ENCODE measurements at regions not wholly inside any gene's neighbourhood (a gene's known extent, or its start where the extent isn't known, plus 50 kb on each side); places are given as distances from the start of the nearest gene placed in this dataset.
"Not testable (repeated sequence)": the region's sequence is repeated elsewhere in the genome, so short reads cannot be mapped to it uniquely, and the experiment has no call there.

DNA sequence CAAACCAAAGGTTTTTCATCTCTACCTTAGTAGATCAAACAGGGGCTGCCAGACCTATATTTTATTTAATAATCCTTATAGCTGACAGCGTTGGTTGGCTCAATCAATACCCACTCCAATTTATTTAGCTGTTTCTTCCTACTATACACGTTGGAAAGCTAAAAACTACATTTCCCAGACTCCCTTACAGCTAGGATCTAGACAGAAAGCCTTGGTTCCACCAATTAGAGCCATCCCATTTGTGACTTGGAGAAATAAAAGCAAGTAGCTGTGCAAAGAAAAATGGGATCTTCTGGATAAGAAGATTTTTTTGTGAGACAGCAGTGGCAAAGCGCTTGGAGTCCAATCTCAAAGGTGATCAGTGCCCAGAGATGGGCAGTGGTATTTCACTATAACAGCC, 331.3 kb upstream of the MEIS1 start:
- DNase-seq (ENCODE audit: low read depth), result no peak

DNA sequence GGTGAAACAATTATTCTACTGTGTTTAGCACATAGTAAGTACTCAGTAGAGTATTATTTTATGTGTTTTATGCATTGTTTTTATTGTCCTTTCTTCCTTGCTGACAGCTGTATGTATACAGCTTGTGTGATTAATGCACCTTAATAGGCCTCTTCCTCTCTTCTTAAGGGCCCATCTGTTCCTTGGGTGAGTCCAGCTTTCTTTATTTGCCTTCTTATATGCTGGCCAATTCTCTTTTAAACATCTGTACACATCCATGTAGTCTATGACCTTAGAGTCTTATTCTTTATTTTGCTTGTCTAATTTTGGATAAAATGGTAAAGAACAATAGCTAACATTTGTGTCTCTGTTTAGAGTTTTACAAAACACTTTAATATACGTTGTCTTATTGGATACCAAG, 333.7 kb upstream of the MEIS1 start:
- DNase-seq (ENCODE audit: low read depth), result no peak

DNA sequence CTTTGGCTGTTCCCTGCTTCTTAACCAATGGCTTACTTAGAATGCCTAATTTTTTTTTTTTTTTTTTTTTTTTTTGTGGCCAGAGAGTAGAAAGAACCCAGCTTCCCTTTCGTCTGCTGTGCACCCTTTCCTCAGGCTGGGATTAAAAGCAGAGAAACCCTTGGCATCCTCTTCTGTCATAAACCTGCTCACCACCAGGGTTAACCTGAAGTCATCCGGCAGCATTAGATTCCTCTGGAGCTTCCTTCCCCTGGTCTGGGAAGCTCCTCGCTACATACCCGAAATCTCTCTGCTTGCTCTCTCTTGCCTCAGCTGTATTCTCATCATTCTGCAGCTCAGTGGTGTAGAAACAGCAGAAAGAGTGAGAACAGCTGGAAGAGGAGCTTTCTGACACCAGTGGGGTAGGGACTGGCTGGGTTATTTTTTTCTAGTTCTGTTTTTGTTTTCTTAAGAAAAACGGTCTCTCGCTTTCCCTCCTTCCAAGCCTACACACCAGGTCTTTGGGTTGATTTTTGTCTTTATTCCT, 339.0 kb upstream of the MEIS1 start:
- DNase-seq (ENCODE audit: low read depth), result no peak

DNA sequence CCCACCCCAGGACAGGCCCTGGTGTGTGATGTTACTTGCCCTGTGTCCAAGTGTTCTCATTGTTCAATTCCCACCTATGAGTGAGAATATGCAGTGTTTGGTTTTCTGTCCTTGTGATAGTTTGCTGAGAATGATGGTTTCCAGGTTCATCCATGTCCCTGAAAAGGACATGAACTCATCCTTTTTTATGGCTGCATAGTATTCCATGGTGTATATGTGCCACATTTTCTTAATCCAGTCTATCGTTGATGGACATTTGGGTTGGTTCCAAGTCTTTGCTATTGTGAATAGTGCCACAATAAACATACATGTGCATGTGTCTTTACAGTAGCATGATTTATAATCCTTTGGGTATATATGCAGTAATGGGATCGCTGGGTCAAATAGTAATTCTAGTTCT, 340.2 kb upstream of the MEIS1 start:
- DNase-seq (ENCODE audit: low read depth), result not testable (repeated sequence)

DNA sequence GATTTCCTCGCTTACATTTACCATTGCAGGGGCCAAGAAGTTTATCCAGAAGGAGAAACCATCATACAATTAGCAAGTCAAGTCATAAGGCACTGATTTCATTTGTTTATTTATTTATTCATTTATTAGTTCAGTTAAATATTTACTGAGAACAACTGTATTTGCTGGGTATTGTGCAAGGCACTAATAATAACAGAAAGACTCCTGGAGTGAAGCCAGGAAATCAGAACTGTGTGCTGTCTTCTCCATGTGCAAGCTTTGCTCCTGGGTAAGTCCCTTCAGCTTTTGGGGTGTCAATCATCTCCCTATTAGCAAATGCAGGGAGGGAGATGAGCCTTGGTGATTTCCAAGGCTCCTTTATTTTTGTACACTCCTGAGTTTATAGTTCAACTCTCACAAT, 341.6 kb upstream of the MEIS1 start:
- no peak for DNase-seq (ENCODE audit: low read depth)

DNA sequence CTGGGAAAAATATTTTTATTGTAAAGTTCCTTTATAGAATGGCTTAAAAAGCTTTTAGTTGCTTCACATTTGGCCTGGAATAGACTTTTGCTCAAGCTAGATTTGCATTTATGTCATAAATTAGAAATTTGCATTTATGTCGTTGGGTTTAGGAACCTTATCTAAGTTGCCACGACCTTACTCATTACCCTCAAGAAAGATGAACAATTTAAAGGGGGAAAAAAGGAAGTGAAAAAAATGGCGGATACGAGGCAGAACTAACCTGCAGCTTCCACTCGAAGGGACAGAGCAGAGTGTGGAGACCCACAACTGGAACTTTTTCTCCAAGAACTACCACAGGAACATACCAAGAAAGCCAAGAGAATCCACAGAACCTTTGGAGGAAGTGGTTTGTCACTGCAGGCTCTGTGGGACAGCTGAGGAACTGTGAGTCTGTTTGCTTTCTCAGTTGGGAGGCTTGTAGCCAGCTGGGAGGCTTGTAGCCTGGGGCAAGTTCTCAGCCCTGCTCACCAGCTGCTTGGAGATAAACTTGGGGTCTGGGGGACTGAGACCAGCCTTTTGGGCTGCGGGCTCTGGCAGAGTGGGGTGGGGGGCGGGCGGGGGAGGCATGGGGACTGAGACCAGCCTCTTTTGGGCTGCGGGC, 349.9 kb upstream of the MEIS1 start:
- DNase-seq (ENCODE audit: low read depth), result no peak

DNA sequence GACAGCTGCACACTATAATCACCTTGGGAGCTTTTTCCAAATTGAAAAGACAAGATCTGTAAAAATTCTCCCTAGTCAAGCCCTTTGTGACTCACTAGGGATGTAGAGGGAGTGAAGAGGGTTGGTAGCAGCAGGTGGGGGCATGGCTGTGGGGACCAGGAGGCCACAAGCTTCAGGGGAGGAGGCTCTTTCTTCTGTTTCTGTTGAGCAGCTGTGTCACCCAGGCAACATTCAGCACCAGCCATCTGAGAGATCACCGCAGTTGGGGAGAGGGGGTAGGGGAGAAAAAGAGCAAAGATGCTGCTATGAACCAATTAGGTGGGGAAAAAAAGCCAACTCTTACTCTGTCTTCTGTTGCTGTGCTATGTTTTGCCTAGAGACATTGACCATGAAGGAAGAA, 352.3 kb upstream of the MEIS1 start:
- DNase-seq (ENCODE audit: low read depth), result no peak

DNA sequence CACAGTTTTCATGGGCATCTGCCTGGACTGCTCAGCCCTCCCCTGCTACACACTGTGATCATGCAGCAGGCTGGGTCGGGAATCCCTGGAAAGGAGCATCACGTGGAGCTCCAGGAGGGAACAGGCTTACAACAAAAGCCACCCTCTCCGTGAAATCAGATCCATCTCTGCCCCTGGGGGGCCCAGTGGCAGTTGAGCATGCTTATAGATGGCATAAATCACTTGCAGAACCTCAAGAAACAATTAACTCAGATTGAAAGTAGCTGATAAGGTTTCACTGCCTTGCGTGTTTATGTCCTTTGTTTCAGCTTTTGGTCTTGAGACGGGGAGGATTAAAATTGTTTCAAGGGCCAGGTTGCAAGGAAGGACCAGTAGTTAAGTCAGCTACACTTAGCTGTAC, 354.8 kb upstream of the MEIS1 start:
- DNase-seq (ENCODE audit: low read depth), result no peak

DNA sequence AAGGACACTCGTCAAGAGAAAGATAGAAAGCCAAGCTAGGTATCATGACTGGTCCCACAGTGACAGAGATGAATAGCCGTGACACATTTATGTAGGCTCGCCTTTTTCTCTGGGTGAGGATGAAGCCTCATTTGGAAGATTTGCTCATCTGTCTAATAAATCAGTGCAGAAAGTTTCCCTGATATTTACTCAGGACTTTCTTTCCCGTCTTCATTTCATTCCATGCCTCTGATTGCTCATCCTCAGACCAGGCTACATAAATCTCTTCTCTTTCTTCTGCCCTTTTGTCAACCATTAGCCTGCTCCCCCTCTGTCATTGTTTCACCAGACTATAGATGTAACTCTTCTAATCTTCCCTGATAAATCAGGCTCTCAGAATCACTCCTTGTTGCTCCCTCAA, 361.8 kb upstream of the MEIS1 start:
- no peak for DNase-seq (ENCODE audit: low read depth)

DNA sequence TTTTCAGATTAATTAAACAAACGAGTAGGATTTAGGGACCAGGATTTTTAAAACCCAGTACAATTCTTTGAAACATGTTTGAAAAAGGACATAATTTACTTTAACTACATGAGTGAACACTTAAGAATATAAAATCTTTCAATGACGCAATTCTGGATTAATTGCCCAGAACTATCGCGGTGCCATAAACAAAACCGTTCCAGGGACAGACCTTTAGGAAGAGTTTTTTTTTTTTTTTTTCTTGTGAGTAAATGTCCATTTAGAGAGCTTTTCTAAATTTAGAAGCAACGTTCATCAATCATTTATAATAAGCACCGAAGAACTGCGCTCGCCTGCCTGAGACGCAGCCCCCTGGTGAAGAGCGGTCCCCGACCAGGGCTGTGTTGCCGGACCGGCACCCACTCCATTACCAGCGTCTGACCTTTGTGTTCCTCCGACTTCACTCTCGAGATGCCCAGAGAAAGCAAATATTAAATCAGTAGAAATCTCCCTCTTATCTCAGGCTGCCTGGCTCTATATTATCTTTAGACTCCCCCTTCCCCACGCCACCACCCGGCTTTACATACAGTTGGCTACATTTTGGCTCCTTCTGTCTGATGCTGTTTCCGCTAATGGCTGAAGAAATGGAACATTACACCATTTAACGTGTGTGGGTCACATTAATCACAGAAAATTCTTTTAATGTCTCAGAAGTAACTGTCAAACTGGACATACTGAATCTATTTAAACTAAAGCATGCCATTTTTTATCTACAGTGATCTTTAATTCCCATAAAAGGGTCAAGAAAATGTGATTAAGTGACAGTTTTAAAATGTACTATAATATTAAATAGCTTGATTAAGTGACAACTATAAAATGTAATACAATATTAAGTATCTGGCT, 364.0 kb upstream of the MEIS1 start:
- DNase-seq (ENCODE audit: low read depth), result no peak

DNA sequence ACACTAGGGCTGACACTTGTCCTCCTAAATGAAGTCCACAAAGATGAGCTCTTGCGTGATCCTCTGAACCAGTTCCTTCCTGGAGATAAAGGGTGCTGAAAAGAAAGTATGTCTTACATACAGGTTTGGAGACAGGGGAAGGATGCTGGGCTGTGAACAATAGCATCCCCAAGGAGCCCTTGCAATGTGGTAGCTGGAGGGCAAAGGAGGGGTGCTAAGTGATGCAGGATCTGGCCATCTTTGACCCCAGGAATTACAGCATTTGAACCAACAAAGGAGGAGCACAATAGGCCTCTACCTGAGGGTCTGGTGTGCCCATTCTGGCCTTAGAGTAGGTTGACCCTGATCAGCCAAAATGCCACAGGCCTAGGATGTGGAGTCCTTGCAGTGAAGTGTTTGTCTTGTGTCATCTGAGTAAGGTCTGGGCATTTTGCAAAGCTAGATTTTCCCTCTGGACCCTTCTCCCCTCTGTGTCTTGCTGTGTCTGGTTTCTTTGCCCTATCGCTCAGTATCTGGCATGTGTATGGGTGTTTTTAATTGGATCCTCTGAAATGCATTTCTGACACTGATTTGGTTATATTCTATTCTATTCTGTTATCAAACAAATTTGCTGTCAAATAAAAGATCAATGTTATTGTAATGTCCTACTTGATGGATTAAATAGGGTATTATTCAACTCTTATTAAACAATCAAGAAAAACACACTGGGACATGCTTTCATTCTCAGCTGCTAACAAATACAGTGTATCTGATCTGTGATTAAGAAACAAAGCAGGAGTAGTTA, 364.8 kb upstream of the MEIS1 start:
- DNase-seq (ENCODE audit: low read depth), result no peak

DNA sequence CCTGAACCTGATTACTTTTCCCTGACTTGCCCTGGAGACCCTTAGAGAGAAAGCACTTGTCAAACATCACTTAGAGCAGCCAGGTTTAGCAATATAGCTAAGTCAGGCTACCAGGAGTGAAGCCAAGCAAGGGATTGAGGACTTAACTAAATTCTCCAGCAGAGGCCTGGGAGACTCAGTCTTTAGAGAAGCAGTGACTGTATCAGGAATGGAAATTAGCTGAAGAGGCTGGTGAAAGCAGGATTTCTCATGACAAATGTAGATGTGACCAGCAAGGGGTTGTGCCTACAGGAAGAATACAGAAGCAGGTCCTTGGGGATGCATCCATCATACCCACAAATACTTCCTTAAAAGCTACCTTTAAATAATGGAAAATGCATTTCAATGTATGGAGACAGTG, 368.9 kb upstream of the MEIS1 start:
- DNase-seq (ENCODE audit: low read depth), result no peak

DNA sequence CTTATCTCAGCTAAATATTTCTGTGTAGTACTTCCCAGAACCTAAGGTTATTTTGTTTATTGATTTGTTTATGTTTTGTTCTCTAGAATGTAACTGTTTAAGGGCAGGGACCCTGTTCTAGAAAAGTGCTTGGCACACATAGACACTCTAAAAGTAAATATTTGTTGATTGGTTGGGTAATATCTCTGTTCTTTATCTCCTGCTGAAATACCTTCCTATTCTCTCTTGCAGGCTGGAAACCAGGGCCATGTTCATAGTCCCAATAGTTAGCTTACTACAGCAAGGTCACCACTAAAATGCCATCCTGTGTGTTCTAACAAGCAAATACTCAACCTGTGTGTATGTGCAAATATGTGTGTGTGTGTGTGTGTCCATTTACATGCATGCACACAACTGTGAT, 375.6 kb upstream of the MEIS1 start:
- DNase-seq (ENCODE audit: low read depth), result no peak

DNA sequence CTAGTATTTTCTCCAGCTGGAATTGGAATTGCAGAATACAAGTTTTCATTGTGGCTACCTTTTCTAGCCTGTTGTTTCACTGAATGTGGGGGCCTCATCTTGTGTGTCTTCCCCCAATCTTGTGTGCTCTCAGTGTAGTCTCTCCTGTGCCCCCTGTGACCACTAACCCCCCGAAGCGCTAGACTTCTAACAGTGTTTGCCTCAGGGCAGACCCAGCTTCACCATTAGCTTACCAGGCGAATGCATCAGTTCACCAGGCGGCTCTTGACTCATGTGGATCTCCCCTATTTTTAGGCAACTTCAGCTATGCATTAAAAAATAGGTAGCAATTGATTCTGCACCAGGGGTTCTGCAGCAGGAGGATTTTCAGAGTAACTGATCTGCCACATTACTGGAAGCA, 376.2 kb upstream of the MEIS1 start:
- DNase-seq (ENCODE audit: low read depth), result no peak

DNA sequence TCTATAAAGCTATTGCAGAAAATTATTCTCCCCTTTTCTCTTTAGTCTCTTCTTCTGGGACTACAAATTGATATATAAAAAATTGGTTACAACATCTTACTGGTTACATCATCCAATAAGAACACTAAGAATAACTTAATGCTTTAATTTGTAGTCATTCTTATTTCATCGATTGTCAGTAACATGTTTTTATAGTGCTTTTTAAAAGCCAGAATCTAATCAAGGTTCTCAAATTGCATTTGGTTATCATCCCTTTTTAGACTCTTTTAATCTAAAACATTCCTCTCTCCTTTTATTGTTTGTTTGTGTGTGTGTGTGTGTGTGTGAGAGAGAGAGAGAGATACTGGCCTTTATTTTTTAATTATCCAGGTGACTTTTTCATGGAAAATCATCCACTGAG, 377.1 kb upstream of the MEIS1 start:
- no peak for DNase-seq (ENCODE audit: low read depth)

DNA sequence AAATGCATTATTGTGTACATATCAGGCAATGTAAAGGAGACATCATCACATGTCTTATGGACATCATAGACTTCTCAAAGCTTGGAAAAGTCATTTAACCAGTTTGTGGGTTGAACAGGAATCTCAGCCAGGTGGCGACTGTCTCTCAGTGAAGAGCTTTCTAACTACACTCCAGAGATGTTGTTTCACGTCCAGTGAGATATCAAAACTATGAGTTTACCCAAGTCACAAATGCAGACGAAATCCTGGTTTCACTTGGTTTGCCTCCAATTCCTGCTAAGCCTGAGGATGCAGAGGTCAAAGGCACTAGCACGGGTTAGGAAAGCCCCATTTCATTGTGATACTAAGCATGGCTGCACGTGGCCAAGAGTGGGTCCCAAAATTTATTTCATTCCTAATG, 384.5 kb upstream of the MEIS1 start:
- no peak for DNase-seq (ENCODE audit: low read depth)

DNA sequence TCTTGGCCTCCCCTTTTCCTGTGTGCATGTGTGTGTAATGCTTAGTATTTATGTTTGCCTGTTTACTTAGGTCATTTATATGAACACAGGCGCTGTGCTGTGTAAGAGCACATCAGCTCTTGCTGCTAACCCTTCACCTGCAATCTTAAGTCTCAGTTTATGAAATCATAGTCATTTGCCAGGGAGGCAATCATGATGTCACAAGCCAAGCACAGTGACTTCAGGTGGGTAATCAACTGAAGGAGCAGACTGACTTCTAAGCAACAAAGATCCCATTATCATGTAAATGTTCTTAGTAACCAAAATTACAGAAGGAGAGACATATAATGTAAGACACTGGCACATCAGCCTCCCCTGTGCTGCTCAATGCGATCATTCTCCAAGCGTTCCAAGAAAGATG, 386.3 kb upstream of the MEIS1 start:
- no peak for DNase-seq (ENCODE audit: low read depth)

DNA sequence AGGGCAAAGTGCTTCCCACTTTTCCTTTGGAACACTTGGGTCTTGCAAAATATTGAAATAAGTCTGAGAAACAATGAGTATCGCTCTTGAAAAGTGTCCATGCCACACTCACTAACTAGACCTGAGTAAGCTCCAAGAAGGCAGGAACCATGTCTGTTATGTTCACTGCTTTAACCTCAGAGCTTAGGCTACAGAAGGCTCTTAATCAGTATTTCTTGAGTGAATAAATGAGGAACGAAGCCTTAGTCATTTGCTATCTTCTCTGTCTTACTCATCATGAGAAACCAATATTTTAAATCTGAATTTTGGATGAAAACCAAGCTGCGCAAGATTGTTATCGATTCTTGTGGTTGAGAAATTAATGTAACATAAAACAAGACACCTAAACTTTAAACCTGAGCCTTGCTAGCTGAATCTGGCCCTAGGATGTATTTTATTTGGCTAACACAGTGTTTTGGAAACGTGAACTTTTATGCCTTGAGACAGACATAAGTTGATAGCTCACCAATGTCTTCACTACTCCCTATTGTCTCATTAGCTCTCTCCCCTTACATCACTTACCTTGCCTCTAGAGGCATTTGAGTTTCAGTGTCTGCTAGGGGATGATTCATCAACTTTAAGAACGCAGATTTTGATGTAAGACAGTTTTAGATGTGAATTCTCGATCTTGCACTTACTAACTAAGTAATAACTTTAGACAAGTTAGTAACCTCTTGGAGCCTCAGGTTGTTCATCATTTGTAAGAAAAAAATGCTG, 392.8 kb upstream of the MEIS1 start:
- no peak for DNase-seq (ENCODE audit: low read depth)

DNA sequence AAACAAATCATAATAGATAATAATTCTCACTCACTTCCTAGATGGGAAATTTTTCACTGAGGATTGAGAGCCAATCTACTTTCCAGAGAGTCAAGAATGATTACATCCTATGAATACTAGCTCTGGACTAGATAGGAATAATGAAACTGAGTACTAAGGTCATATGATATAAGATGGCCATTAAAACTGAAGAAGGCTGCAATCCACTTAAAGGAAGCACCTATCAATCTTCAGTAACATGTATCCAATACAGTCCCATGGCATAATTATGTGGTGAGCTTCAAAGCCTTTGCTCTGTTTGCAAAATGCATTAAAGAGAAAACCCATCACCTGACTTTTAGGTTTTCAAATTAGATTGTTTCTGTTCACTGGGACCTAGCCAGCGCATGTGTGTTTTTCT, 398.0 kb upstream of the MEIS1 start:
- DNase-seq (ENCODE audit: low read depth), result no peak

DNA sequence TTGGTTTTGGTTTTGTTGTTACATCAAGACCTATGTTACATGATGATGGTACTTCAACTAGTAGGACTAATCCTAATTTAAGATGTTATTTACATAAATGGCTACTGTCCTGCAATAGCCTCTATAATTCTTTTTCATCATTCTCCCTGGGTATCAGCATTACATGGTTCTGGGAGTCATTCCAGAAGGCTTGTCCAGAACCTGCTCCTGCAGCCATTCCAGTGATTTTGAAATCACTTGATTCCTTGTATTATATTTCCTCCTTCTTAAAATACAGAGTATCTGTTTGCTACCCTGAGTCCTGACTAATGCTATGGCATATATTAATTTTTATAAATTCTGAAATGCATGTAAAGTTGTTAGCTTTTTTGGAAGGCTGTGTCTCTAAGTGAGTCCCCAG, 400.5 kb upstream of the MEIS1 start:
- no peak for DNase-seq (ENCODE audit: low read depth)

DNA sequence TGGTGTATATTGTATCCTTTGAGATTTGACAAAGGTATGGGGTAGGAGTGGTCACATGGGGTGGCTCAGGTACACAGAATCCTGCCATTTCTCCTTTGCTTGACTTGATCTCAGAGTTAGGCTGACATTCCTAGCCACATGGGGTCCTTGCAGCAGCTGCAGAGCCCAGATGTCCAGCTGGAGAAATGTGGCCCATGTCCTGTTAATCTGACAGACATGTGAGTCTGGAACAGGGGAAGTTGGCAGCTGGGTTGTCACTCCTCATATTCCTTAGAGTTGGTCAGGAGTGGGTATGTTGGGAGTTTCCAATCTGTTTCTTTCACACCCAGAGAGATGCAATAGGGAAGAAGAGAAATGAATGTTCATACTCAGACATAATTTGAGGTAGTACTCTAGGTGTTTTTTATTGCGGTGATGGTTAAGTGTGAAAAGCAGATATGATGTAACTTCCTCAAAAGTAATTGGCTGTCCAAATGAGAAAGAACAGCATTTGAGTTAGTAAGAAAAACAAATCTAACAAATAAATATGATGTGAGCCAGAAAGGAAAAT, 402.6 kb upstream of the MEIS1 start:
- no peak for DNase-seq (ENCODE audit: low read depth)

DNA sequence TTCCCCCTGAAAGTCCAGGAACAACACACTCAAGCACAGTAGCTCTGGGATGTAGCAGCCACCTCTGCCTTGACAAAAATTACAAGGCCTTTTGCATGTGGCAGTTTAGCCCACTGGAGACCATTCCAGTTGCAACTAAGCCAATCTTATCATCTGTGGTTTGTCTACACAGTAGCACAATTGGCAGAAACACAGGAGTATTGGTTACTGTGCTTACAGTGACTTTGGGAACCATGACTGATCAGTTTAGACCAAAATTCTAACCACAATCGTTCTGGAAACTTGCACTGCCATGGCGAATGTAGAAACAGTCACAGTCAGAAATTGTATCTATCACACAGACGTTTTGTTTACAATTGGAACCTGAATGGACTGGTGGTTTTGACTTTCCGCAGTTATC, 403.7 kb upstream of the MEIS1 start:
- DNase-seq (ENCODE audit: low read depth), result no peak

Data from HS-27A (cell line).